ENCODE measurements at regions not wholly inside any gene's neighbourhood (a gene's known extent, or its start where the extent isn't known, plus 50 kb on each side); places are given as distances from the start of the nearest gene placed in this dataset.

DNA sequence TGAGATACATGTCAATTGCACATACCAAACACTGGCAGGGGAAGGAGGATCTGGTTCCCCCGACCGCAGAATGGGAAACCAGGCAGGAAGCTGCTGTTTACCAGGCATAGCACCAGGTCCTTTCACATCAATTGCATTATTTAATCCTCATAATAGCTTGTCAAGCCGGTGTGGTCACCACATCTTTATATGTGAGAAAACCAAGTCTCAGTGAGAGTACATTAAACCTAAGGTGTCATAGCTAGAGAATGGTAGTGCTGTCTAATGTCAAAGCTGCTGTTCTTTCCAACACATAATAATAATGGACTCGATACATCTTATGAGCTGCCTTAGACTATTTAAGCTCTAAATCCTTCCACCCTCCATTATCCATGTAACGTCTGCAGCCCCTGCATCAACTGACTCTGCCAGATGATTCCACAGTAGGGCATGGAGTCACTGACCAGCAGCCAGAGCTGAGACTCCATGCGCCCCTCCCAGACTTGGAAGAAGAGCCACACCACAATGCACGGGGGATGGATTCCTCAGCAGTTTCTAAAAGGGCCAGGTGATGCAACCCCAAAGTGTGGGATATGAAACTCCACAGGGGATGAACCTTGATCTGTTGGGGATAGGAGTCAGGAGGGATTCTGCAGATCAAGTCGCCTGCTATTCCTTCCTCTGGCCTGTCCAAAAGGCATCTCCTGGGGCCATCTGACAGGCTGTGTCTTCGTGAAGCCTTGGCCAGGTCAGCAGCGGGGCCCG lies 71.8 kb downstream of the GPR6 start:
- TF ChIP-seq, protein P1, sequence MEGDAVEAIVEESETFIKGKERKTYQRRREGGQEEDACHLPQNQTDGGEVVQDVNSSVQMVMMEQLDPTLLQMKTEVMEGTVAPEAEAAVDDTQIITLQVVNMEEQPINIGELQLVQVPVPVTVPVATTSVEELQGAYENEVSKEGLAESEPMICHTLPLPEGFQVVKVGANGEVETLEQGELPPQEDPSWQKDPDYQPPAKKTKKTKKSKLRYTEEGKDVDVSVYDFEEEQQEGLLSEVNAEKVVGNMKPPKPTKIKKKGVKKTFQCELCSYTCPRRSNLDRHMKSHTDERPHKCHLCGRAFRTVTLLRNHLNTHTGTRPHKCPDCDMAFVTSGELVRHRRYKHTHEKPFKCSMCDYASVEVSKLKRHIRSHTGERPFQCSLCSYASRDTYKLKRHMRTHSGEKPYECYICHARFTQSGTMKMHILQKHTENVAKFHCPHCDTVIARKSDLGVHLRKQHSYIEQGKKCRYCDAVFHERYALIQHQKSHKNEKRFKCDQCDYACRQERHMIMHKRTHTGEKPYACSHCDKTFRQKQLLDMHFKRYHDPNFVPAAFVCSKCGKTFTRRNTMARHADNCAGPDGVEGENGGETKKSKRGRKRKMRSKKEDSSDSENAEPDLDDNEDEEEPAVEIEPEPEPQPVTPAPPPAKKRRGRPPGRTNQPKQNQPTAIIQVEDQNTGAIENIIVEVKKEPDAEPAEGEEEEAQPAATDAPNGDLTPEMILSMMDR (IDR thresholded peaks at IDR 0.05; ENCODE audit: poor library complexity, severe bottlenecking) = no peak
- no peak for TF ChIP-seq RAD21 (conservative IDR thresholded peaks at IDR 0.05)
- TF ChIP-seq, protein P2, sequence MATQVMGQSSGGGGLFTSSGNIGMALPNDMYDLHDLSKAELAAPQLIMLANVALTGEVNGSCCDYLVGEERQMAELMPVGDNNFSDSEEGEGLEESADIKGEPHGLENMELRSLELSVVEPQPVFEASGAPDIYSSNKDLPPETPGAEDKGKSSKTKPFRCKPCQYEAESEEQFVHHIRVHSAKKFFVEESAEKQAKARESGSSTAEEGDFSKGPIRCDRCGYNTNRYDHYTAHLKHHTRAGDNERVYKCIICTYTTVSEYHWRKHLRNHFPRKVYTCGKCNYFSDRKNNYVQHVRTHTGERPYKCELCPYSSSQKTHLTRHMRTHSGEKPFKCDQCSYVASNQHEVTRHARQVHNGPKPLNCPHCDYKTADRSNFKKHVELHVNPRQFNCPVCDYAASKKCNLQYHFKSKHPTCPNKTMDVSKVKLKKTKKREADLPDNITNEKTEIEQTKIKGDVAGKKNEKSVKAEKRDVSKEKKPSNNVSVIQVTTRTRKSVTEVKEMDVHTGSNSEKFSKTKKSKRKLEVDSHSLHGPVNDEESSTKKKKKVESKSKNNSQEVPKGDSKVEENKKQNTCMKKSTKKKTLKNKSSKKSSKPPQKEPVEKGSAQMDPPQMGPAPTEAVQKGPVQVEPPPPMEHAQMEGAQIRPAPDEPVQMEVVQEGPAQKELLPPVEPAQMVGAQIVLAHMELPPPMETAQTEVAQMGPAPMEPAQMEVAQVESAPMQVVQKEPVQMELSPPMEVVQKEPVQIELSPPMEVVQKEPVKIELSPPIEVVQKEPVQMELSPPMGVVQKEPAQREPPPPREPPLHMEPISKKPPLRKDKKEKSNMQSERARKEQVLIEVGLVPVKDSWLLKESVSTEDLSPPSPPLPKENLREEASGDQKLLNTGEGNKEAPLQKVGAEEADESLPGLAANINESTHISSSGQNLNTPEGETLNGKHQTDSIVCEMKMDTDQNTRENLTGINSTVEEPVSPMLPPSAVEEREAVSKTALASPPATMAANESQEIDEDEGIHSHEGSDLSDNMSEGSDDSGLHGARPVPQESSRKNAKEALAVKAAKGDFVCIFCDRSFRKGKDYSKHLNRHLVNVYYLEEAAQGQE (IDR thresholded peaks at IDR 0.05; ENCODE audit: borderline replicate concordance) = no peak
